ENCODE measurements at regions not wholly inside any gene's neighbourhood (a gene's known extent, or its start where the extent isn't known, plus 50 kb on each side); places are given as distances from the start of the nearest gene placed in this dataset.
"Not testable (repeated sequence)": the region's sequence is repeated elsewhere in the genome, so short reads cannot be mapped to it uniquely, and the experiment has no call there.

DNA sequence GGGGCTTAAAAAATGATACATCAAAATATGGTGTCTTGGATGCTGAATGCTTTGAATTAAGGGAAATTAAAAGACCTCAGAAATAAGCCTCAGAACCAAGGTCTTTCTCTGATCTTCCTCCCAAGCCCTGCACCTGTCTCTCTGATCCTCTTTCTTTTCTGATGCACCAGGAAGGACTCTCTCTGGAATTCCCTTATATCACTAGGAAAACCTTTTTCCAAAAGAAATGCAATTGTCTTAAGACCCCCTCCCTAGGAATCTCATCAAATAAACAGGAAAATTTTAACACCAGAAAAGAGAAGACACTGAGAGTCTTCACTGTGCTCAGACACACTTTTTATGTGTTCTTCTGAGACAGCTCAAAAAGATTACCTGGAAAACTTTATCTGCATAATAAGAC is 159.5 kb upstream of the PTBP2 start (continued):
- no peak for TF ChIP-seq ZNF551 (CRISPR knock-in tag; IDR thresholded peaks at IDR 0.05)
- no peak for TF ChIP-seq ZNF431 (CRISPR knock-in tag; IDR thresholded peaks at IDR 0.05)
- no peak for TF ChIP-seq TEAD1 (CRISPR knock-in tag; IDR thresholded peaks at IDR 0.05)
- no peak for TF ChIP-seq ZNF764 (CRISPR knock-in tag; IDR thresholded peaks at IDR 0.05; ENCODE audit: low read depth)

DNA sequence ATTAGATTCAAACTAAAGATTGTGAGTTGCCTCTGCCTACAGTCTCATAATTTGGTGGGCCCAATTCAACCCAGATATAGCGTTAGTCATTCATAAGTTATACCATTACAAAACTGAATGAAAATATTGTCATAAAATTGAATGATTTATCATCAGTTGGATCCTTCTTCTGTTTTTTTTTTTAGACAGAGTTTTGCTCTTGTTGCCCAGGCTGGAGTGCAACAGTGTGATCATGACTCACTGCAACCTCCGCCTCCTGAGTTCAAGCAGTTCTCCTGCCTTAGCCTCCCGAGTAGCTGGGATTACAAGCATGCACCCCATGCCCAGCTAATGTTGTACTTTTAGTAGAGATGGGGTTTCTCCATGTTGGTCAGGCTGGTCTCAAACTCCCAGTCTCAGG is 157.2 kb upstream of the PTBP2 start:
- not testable (repeated sequence) for FAIRE-seq

DNA sequence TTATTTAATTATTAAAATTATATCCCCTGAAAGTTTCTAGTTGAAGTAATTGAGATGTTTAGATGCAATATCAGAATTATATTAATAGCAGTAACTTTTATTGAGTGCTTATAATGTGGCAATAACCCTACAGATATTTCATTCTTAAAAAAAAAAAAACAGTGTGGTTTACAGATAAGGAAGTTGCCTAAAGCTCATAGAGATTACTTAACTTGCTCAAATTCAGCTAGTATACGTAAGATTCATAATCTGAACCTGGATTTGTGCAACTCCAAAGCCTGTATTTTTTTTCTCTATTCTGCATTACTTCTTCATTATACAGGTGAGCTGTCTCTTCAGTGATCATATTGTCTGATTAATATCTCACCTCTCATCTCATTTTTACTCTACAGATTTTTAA is 156.0 kb upstream of the PTBP2 start:
- Histone ChIP-seq H3K27ac (ENCODE audit: extremely low read depth, low read depth, low read length) (no peak overlapping the region), H3K9me3 (replicated peaks; ENCODE audit: control insufficient read depth, insufficient read depth, low read depth, low read length) (no peaks in the 10 kb centered on the region), H3K79me2 (ENCODE audit: control insufficient read depth, insufficient read depth, low read length) (no peaks in the 10 kb centered on the region), H3K27me3 (ENCODE audit: control insufficient read depth in 2 of 2, insufficient read depth in 2 of 2, low read length in 2 of 2) (no peaks in the 10 kb centered on the region), H3K9ac (ENCODE audit: insufficient read depth in 1 of 2, low read depth in 2 of 2, low read length in 2 of 2) (no peak overlapping the region), H3K36me3 (ENCODE audit: control insufficient read depth, insufficient read depth, low read length) (no peaks in the 10 kb centered on the region), H3K4me3 (no peak overlapping the region), H3K4me2 (ENCODE audit: insufficient read depth, low read length) (no peak overlapping the region), H2AFZ (ENCODE audit: low read depth, low read length) (no peak overlapping the region), H4K20me1 (replicated peaks; ENCODE audit: control insufficient read depth, insufficient read depth, low read length) (no peaks in the 10 kb centered on the region), H3K4me1 (replicated peaks in 1 of 2; ENCODE audit: control insufficient read depth in 2 of 2, insufficient read depth in 2 of 2, low read length in 2 of 2) (no peaks in the 10 kb centered on the region), H3K9me1 (ENCODE audit: control insufficient read depth, insufficient read depth, low read length) (no peaks in the 10 kb centered on the region)
- FAIRE-seq: no peak
- no peak for ATAC-seq
- ChIA-PET POLR2A (no interaction called here), CTCF (ENCODE audit: low intra/inter-chr PET ratio) (no interaction called here)
- no peak for DNase-seq (ENCODE audit: extremely low read depth in 1 of 4, low spot score in 3 of 4)
- in situ Hi-C loops (cut with MboI): no loop called here
- WGBS (ENCODE audit: insufficient coverage, low coverage, missing lambda C conversion rate): 0% methylated on average over 1 of the region's 1 CpG
- no TSS peak for BruUV-seq (replicated peaks)
- intact Hi-C loops (cut with micrococcal nuclease): no loop called here
- no peak for TF ChIP-seq POLR2G (IDR thresholded peaks at IDR 0.05; ENCODE audit: low read depth, low read length)
- no peak for TF ChIP-seq RAD51 (IDR thresholded peaks at IDR 0.05; ENCODE audit: borderline replicate concordance, low read depth)
- no peak for TF ChIP-seq RFX1 (IDR thresholded peaks at IDR 0.05)
- TF ChIP-seq, protein P1, sequence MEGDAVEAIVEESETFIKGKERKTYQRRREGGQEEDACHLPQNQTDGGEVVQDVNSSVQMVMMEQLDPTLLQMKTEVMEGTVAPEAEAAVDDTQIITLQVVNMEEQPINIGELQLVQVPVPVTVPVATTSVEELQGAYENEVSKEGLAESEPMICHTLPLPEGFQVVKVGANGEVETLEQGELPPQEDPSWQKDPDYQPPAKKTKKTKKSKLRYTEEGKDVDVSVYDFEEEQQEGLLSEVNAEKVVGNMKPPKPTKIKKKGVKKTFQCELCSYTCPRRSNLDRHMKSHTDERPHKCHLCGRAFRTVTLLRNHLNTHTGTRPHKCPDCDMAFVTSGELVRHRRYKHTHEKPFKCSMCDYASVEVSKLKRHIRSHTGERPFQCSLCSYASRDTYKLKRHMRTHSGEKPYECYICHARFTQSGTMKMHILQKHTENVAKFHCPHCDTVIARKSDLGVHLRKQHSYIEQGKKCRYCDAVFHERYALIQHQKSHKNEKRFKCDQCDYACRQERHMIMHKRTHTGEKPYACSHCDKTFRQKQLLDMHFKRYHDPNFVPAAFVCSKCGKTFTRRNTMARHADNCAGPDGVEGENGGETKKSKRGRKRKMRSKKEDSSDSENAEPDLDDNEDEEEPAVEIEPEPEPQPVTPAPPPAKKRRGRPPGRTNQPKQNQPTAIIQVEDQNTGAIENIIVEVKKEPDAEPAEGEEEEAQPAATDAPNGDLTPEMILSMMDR (IDR thresholded peaks at IDR 0.05 in 2 of 3, conservative IDR thresholded peaks at IDR 0.05 in 1 of 3; ENCODE audit: insufficient read depth in 2 of 3, low read depth in 1 of 3, low read length in 3 of 3): no peak
- TF ChIP-seq HIVEP1 (CRISPR knock-in tag; IDR thresholded peaks at IDR 0.05): no peak
- no peak for TF ChIP-seq RB1 (IDR thresholded peaks at IDR 0.05; ENCODE audit: low read depth)
- no peak for TF ChIP-seq MYBL2 (IDR thresholded peaks at IDR 0.05; ENCODE audit: low read depth)
- no peak for TF ChIP-seq MYBL2 (CRISPR knock-in tag; IDR thresholded peaks at IDR 0.05; ENCODE audit: borderline replicate concordance)
- no peak for TF ChIP-seq PML (IDR thresholded peaks at IDR 0.05; ENCODE audit: low read length)

More for the DNA sequence above, 157.2 kb upstream of the PTBP2 start:
- H4K20me1 ChIP-seq (replicated peaks; ENCODE audit: control insufficient read depth, insufficient read depth, low read length); H3K79me2 ChIP-seq (ENCODE audit: control insufficient read depth, insufficient read depth, low read length); H2AFZ ChIP-seq (ENCODE audit: low read depth, low read length); in situ Hi-C loops (cut with MboI); H3K36me3 ChIP-seq (ENCODE audit: control insufficient read depth, insufficient read depth, low read length); BruUV-seq (replicated peaks); H3K9me1 ChIP-seq (ENCODE audit: control insufficient read depth, insufficient read depth, low read length); H3K4me1 ChIP-seq (replicated peaks in 1 of 2; ENCODE audit: control insufficient read depth in 2 of 2, insufficient read depth in 2 of 2, low read length in 2 of 2); H3K4me2 ChIP-seq (ENCODE audit: insufficient read depth, low read length); H3K27me3 ChIP-seq (ENCODE audit: control insufficient read depth in 2 of 2, insufficient read depth in 2 of 2, low read length in 2 of 2); CTCF ChIA-PET (ENCODE audit: low intra/inter-chr PET ratio); H3K27ac ChIP-seq (ENCODE audit: extremely low read depth, low read depth, low read length); DNase-seq (ENCODE audit: extremely low read depth in 1 of 4, low spot score in 3 of 4); H3K9me3 ChIP-seq (replicated peaks; ENCODE audit: control insufficient read depth, insufficient read depth, low read depth, low read length); ATAC-seq; H3K4me3 ChIP-seq; intact Hi-C loops (cut with micrococcal nuclease); POLR2A ChIA-PET; H3K9ac ChIP-seq (ENCODE audit: insufficient read depth in 1 of 2, low read depth in 2 of 2, low read length in 2 of 2): not testable (repeated sequence)
- WGBS (ENCODE audit: insufficient coverage, low coverage, missing lambda C conversion rate): 7% methylated on average over 3 of the region's 3 CpGs
